H1 (cell line): ENCODE measurements at regions not wholly inside any gene's neighbourhood (a gene's known extent, or its start where the extent isn't known, plus 50 kb on each side); places are given as distances from the start of the nearest gene placed in this dataset.

Experiments
- CTCF ChIA-PET: fragments of 300-600 bp; sonication (Branson Sonifier 250); formaldehyde crosslinking; loops from one replicate; lab custom pipeline; 2021; ENCODE audit not compliant: partially characterized antibody; lab: Charles Lee
- POLR2A ChIA-PET: fragments of 300-600 bp; sonication (Branson Sonifier 250); formaldehyde crosslinking; loops from one replicate; lab custom pipeline; 2021; ENCODE audit warnings: inconsistent platforms; ENCODE audit not compliant: partially characterized antibody; lab: Charles Lee
- DNase-seq, 2 experiments: peaks; one replicate each; pipeline versions ENCODE4 v3.0.0 to v3.0.0-alpha.2; 2010 to 2022; ENCODE audit warnings: low spot score in 2 of 2, low read depth in 1 of 2, mixed read lengths in 1 of 2
- FAIRE-seq: peaks from 2 replicates; lab custom pipeline; 2011; peaks lifted over from hg19 to GRCh38; lab: Jason Lieb, UNC
- H2AFZ ChIP-seq: 2 replicates; pipeline ENCODE4 v1.8.1; 2012; ENCODE audit warnings: low read length, inconsistent platforms
- H2AK5ac ChIP-seq: 2 replicates; pipeline ENCODE4 v1.6.1; 2013; ENCODE audit warnings: low read depth, low read length
- H2BK120ac ChIP-seq: replicated peaks from 2 replicates; pipeline ENCODE3; 2013; ENCODE audit warnings: low read depth, low read length, inconsistent platforms
- H2BK12ac ChIP-seq: 2 replicates; pipeline ENCODE4 v1.6.1; 2013; ENCODE audit warnings: low read depth, low read length
- H2BK15ac ChIP-seq: 2 replicates; pipeline ENCODE4 v1.6.1; 2013; ENCODE audit warnings: low read length
- H2BK20ac ChIP-seq: 2 replicates; pipeline ENCODE4 v1.6.1; 2013; ENCODE audit warnings: low read length
- H2BK5ac ChIP-seq: 2 replicates; pipeline ENCODE4 v1.6.1; 2013; ENCODE audit warnings: low read depth, low read length
- H3K14ac ChIP-seq: 2 replicates; pipeline ENCODE4 v1.6.1; 2013; ENCODE audit warnings: inconsistent platforms; ENCODE audit not compliant: insufficient read length
- H3K18ac ChIP-seq: 2 replicates; pipeline ENCODE4 v1.6.1; 2013; ENCODE audit warnings: low read length; ENCODE audit errors: extremely low read depth
- H3K23ac ChIP-seq: 2 replicates; pipeline ENCODE4 v1.6.1; 2013; ENCODE audit warnings: inconsistent platforms; ENCODE audit not compliant: insufficient read length
- H3K23me2 ChIP-seq: 2 replicates; pipeline ENCODE4 v1.6.1; 2013; ENCODE audit warnings: low read depth, low read length
- H3K27ac ChIP-seq: 2 replicates; pipeline ENCODE4 v1.6.1; 2011; ENCODE audit warnings: low read depth, low read length, inconsistent platforms
- H3K27me3 ChIP-seq, 4 experiments: replicated peaks in 1 of 4; 1 replicate in 1 of 4; 2 replicates in 3 of 4; pipeline versions ENCODE4 v1.6.1 to v1.8.1; 2011 to 2013; ENCODE audit warnings: low read length in 3 of 4, mild to moderate bottlenecking in 3 of 4, inconsistent platforms in 2 of 4, mixed read lengths in 2 of 4, moderate library complexity in 1 of 4; ENCODE audit not compliant: control insufficient read depth in 3 of 4, insufficient read depth in 3 of 4; ENCODE audit errors: extremely low read depth in 1 of 4
- H3K36me3 ChIP-seq, 4 experiments: 2 replicates each; pipeline versions ENCODE4 v1.6.1 to v1.8.1; 2011 to 2013; ENCODE audit warnings: mild to moderate bottlenecking in 4 of 4, low read length in 3 of 4, moderate library complexity in 2 of 4, control low read depth in 1 of 4, inconsistent platforms in 1 of 4; ENCODE audit not compliant: insufficient read depth in 4 of 4, control insufficient read depth in 2 of 4
- H3K4ac ChIP-seq: replicated peaks from 2 replicates; pipeline ENCODE3; 2013; ENCODE audit warnings: low read length, low read depth, mixed read lengths, inconsistent platforms; ENCODE audit not compliant: insufficient read length
- H3K4me1 ChIP-seq, 4 experiments: replicated peaks in 1 of 4; 1 replicate in 1 of 4; 2 replicates in 3 of 4; pipeline versions ENCODE4 v1.6.1 to v1.8.1; 2011 to 2013; ENCODE audit warnings: low read length in 3 of 4, inconsistent platforms in 2 of 4, mixed read lengths in 1 of 4; ENCODE audit not compliant: insufficient read depth in 4 of 4, control insufficient read depth in 3 of 4
- H3K4me2 ChIP-seq, 2 experiments: 2 replicates each; pipeline versions ENCODE4 v1.6.1 to v1.8.1; 2011 to 2013; ENCODE audit warnings: low read depth in 2 of 2, low read length in 2 of 2, control low read depth in 1 of 2, inconsistent platforms in 1 of 2, mild to moderate bottlenecking in 1 of 2; ENCODE audit not compliant: insufficient read depth in 1 of 2
- H3K4me3 ChIP-seq, 4 experiments: fragments of 200-600, 300-600 bp in 1 of 4; sonication (generic), shearing (Covaris generic), sonication (Bioruptor Twin) in 1 of 4; 2 replicates each; pipeline versions ENCODE4 v1.5.1 to v1.8.1; 2011 to 2016; ENCODE audit warnings: low read length in 4 of 4, low read depth in 3 of 4, control low read depth in 2 of 4, inconsistent platforms in 2 of 4, mild to moderate bottlenecking in 2 of 4, mixed read lengths in 1 of 4, moderate library complexity in 1 of 4; ENCODE audit not compliant: insufficient read depth in 2 of 4; ENCODE audit errors: extremely low read depth in 1 of 4
- H3K56ac ChIP-seq: replicated peaks from 2 replicates; pipeline ENCODE3; 2013; ENCODE audit warnings: low read depth, mild to moderate bottlenecking, mixed read lengths, low read length, inconsistent platforms; ENCODE audit not compliant: insufficient read length
- H3K79me1 ChIP-seq: 2 replicates; pipeline ENCODE4 v1.6.1; 2013; ENCODE audit warnings: low read depth, low read length, control low read depth
- H3K79me2 ChIP-seq, 2 experiments: 2 replicates each; pipeline versions ENCODE4 v1.6.1 to v1.8.1; 2012 to 2013; ENCODE audit warnings: low read length in 2 of 2, mild to moderate bottlenecking in 2 of 2, inconsistent platforms in 1 of 2; ENCODE audit not compliant: insufficient read depth in 2 of 2, control insufficient read depth in 1 of 2
- H3K9ac ChIP-seq, 4 experiments: replicated peaks in 1 of 4; 1 replicate in 1 of 4; 2 replicates in 3 of 4; pipeline versions ENCODE4 v1.6.1 to v1.8.1; 2011 to 2013; ENCODE audit warnings: low read depth in 3 of 4, low read length in 3 of 4, control low read depth in 2 of 4, mild to moderate bottlenecking in 2 of 4, moderate library complexity in 2 of 4, inconsistent platforms in 1 of 4; ENCODE audit errors: extremely low read depth in 1 of 4
- H3K9me3 ChIP-seq, 2 experiments: 2 replicates each; pipeline versions ENCODE4 v1.6.1 to v1.8.1; 2012 to 2013; ENCODE audit warnings: mild to moderate bottlenecking in 2 of 2, moderate library complexity in 2 of 2, control low read depth in 1 of 2, inconsistent platforms in 1 of 2, low read depth in 1 of 2, low read length in 1 of 2, mixed read lengths in 1 of 2; ENCODE audit not compliant: insufficient read depth in 2 of 2
- H4K20me1 ChIP-seq, 2 experiments: replicated peaks in 1 of 2; 2 replicates each; pipeline versions ENCODE3 to v1.8.1; 2011 to 2013; ENCODE audit warnings: inconsistent platforms in 2 of 2, low read length in 2 of 2, mild to moderate bottlenecking in 1 of 2; ENCODE audit not compliant: insufficient read depth in 2 of 2, control insufficient read depth in 1 of 2
- H4K5ac ChIP-seq: 2 replicates; pipeline ENCODE4 v1.6.1; 2013; ENCODE audit warnings: low read length, low read depth, mixed read lengths, inconsistent platforms; ENCODE audit not compliant: insufficient read length
- H4K8ac ChIP-seq: 2 replicates; pipeline ENCODE4 v1.8.0; 2013; ENCODE audit warnings: mild to moderate bottlenecking, moderate library complexity, low read length, inconsistent platforms; ENCODE audit not compliant: insufficient read depth; ENCODE audit errors: extremely low read depth
- H4K91ac ChIP-seq: replicated peaks from 2 replicates; pipeline ENCODE3; 2013; ENCODE audit warnings: low read length, mixed read lengths, inconsistent platforms; ENCODE audit not compliant: insufficient read length
- CTBP2 ChIP-seq: IDR thresholded peaks from 2 replicates; pipeline ENCODE4 v1.7.0; 2011; ENCODE audit warnings: borderline replicate concordance, mild to moderate bottlenecking, moderate library complexity, mixed read lengths, low read length; ENCODE audit not compliant: insufficient read depth, insufficient read length
- EGR1 ChIP-seq: IDR thresholded peaks from 2 replicates; pipeline ENCODE4 v1.6.1; 2011; ENCODE audit warnings: low read depth, low read length, borderline replicate concordance
- RBBP5 ChIP-seq: IDR thresholded peaks from 2 replicates; pipeline ENCODE4 v1.7.1; 2012; ENCODE audit warnings: low read depth, mild to moderate bottlenecking, inconsistent platforms, low read length, moderate library complexity, borderline replicate concordance
- SIRT6 ChIP-seq: IDR thresholded peaks from one replicate; pipeline ENCODE4 v1.7.1; 2012; ENCODE audit warnings: low read length, inconsistent platforms
- SUZ12 ChIP-seq: fragments of 200-600 bp; sonication (generic); IDR thresholded peaks from 2 replicates; pipeline ENCODE4 v1.6.1; 2012; ENCODE audit warnings: mild to moderate bottlenecking, inconsistent platforms, low read length, moderate library complexity, mixed read lengths
- WGBS, 2 experiments: shearing (Covaris generic) in 1 of 2; methylation state at CpG; one replicate each; pipeline versions ENCODE4 v1.1.6 to v1.1.7; 2013 to 2015; ENCODE audit warnings: low lambda C conversion rate in 2 of 2, mixed read lengths in 2 of 2, inconsistent platforms in 1 of 2, low coverage in 1 of 2, missing lambda C conversion rate in 1 of 2; ENCODE audit not compliant: insufficient replicate concordance in 2 of 2, insufficient coverage in 1 of 2, insufficient read length in 1 of 2; ENCODE audit errors: extremely low coverage in 1 of 2, missing lambda C conversion rate in 1 of 2; 5-methylcytosine and 5-hydroxymethylcytosine counted together

GRCh38 chr2:62277688-62278087 lies 81.8 kb downstream of the B3GNT2 start:
- no peak overlapping the region for H2BK15ac ChIP-seq
- no peak overlapping the region for H2BK20ac ChIP-seq
- no peak overlapping the region for H4K91ac ChIP-seq
- no peaks in the 10 kb centered on the region for H3K79me2 ChIP-seq
- WGBS, 2 experiments: 73% methylated on average over 1 of the region's 1 CpG; no CpG with 5 or more reads in 1 of the 2 experiments
- H3K4me3 ChIP-seq: no peak overlapping the region
- no peak overlapping the region for H3K23ac ChIP-seq
- FAIRE-seq (no peak), DNase-seq (no peak)
- no peak overlapping the region for H2BK12ac ChIP-seq
- no peak for TF ChIP-seq RBBP5
- TF ChIP-seq SUZ12: no peak
- no peak for TF ChIP-seq CTBP2
- no peak for TF ChIP-seq SIRT6
- no peak for TF ChIP-seq EGR1
- H3K27me3 ChIP-seq: no peaks in the 10 kb centered on the region
- H3K9me3 ChIP-seq: peaks cover 33 to 36% of the 10 kb centered on the region in 2 experiments
- H3K18ac ChIP-seq: no peak overlapping the region
- H4K20me1 ChIP-seq: no peaks in the 10 kb centered on the region
- no peak overlapping the region for H3K4ac ChIP-seq
- H3K56ac ChIP-seq: no peak overlapping the region
- H2BK120ac ChIP-seq: no peak overlapping the region
- H3K9ac ChIP-seq: no peak overlapping the region
- peaks cover 0 to 6% (median 0%) of the 10 kb centered on the region in 4 experiments; a peak in 2 of 8 replicates for H3K36me3 ChIP-seq
- no peaks in the 10 kb centered on the region for H3K4me1 ChIP-seq
- H2BK5ac ChIP-seq: no peak overlapping the region
- H3K4me2 ChIP-seq: no peak overlapping the region
- no peak overlapping the region for H2AK5ac ChIP-seq
- H3K23me2 ChIP-seq: no peaks in the 10 kb centered on the region
- no peak overlapping the region for H3K14ac ChIP-seq
- H2AFZ ChIP-seq: no peak overlapping the region
- no peak overlapping the region for H4K5ac ChIP-seq
- POLR2A ChIA-PET: no interaction called here
- no peak overlapping the region for H4K8ac ChIP-seq
- H3K79me1 ChIP-seq: no peaks in the 10 kb centered on the region
- no peak overlapping the region for H3K27ac ChIP-seq
- CTCF ChIA-PET: no interaction called here
